ENCODE measurements at regions not wholly inside any gene's neighbourhood (a gene's known extent, or its start where the extent isn't known, plus 50 kb on each side); places are given as distances from the start of the nearest gene placed in this dataset.

- no peak overlapping the region for H3K4me3 ChIP-seq (ENCODE audit: severe bottlenecking)
- no peaks in the 10 kb centered on the region for H3K9me3 ChIP-seq (ENCODE audit: severe bottlenecking)
- ATAC-seq (ENCODE audit: low read depth): no peak
- H3K36me3 ChIP-seq (ENCODE audit: low read depth): no peaks in the 10 kb centered on the region
- no peak for TF ChIP-seq CTCF (IDR thresholded peaks at IDR 0.05; ENCODE audit: poor library complexity, severe bottlenecking)
- no peak overlapping the region for H3K27ac ChIP-seq (ENCODE audit: poor library complexity, severe bottlenecking)
- H3K4me1 ChIP-seq (ENCODE audit: insufficient read depth, poor library complexity, severe bottlenecking): no peaks in the 10 kb centered on the region
- no peak for DNase-seq (ENCODE audit: low spot score)
- no peaks in the 10 kb centered on the region for H3K27me3 ChIP-seq (ENCODE audit: insufficient read depth, poor library complexity, severe bottlenecking)
Measured at GRCh38 chr2:192593561-192593960, 398.8 kb upstream of the TMEFF2 start.

GRCh38 chr2:192591617-192592016, 396.9 kb upstream of the TMEFF2 start:
- ATAC-seq (ENCODE audit: low read depth) (no peak), DNase-seq (ENCODE audit: low spot score) (no peak)
- Histone ChIP-seq H3K36me3 (ENCODE audit: low read depth) (no peaks in the 10 kb centered on the region), H3K9me3 (ENCODE audit: severe bottlenecking) (no peaks in the 10 kb centered on the region), H3K4me3 (ENCODE audit: severe bottlenecking) (no peak overlapping the region), H3K27me3 (ENCODE audit: insufficient read depth, poor library complexity, severe bottlenecking) (no peaks in the 10 kb centered on the region), H3K4me1 (ENCODE audit: insufficient read depth, poor library complexity, severe bottlenecking) (no peaks in the 10 kb centered on the region), H3K27ac (ENCODE audit: poor library complexity, severe bottlenecking) (no peak overlapping the region)
- no peak for TF ChIP-seq CTCF (IDR thresholded peaks at IDR 0.05; ENCODE audit: poor library complexity, severe bottlenecking)

GRCh38 chr2:192585418-192585817, 390.7 kb upstream of the TMEFF2 start:
- Histone ChIP-seq H3K36me3 (ENCODE audit: low read depth) (no peaks in the 10 kb centered on the region), H3K9me3 (ENCODE audit: severe bottlenecking) (no peaks in the 10 kb centered on the region), H3K4me3 (ENCODE audit: severe bottlenecking) (no peak overlapping the region), H3K27me3 (ENCODE audit: insufficient read depth, poor library complexity, severe bottlenecking) (no peaks in the 10 kb centered on the region), H3K27ac (ENCODE audit: poor library complexity, severe bottlenecking) (no peak overlapping the region), H3K4me1 (ENCODE audit: insufficient read depth, poor library complexity, severe bottlenecking) (no peaks in the 10 kb centered on the region)
- ATAC-seq (ENCODE audit: low read depth): no peak
- no peak for DNase-seq (ENCODE audit: low spot score)
- no peak for TF ChIP-seq CTCF (IDR thresholded peaks at IDR 0.05; ENCODE audit: poor library complexity, severe bottlenecking)

- Histone ChIP-seq H3K4me3 (ENCODE audit: severe bottlenecking) (no peak overlapping the region), H3K27me3 (ENCODE audit: insufficient read depth, poor library complexity, severe bottlenecking) (no peaks in the 10 kb centered on the region), H3K27ac (ENCODE audit: poor library complexity, severe bottlenecking) (no peak overlapping the region), H3K9me3 (ENCODE audit: severe bottlenecking) (no peaks in the 10 kb centered on the region), H3K4me1 (ENCODE audit: insufficient read depth, poor library complexity, severe bottlenecking) (no peaks in the 10 kb centered on the region), H3K36me3 (ENCODE audit: low read depth) (no peaks in the 10 kb centered on the region)
- ATAC-seq (ENCODE audit: low read depth): no peak
- no peak for TF ChIP-seq CTCF (IDR thresholded peaks at IDR 0.05; ENCODE audit: poor library complexity, severe bottlenecking)
- DNase-seq (ENCODE audit: low spot score): no peak
Measured at GRCh38 chr2:192584976-192585375, 390.2 kb upstream of the TMEFF2 start.

- H3K4me3 ChIP-seq (ENCODE audit: severe bottlenecking): no peak overlapping the region
- no peak for ATAC-seq (ENCODE audit: low read depth)
- no peak for TF ChIP-seq CTCF (IDR thresholded peaks at IDR 0.05; ENCODE audit: poor library complexity, severe bottlenecking)
- H3K27me3 ChIP-seq (ENCODE audit: insufficient read depth, poor library complexity, severe bottlenecking): no peaks in the 10 kb centered on the region
- peaks cover 4% of the 10 kb centered on the region for H3K4me1 ChIP-seq (ENCODE audit: insufficient read depth, poor library complexity, severe bottlenecking)
- DNase-seq (ENCODE audit: low spot score): no peak
- no peak overlapping the region for H3K27ac ChIP-seq (ENCODE audit: poor library complexity, severe bottlenecking)
- H3K36me3 ChIP-seq (ENCODE audit: low read depth): no peaks in the 10 kb centered on the region
- H3K9me3 ChIP-seq (ENCODE audit: severe bottlenecking): no peaks in the 10 kb centered on the region
Measured at GRCh38 chr2:192579965-192580700, 385.4 kb upstream of the TMEFF2 start.
